HepG2 (cell line): ENCODE measurements at regions not wholly inside any gene's neighbourhood (a gene's known extent, or its start where the extent isn't known, plus 50 kb on each side); places are given as distances from the start of the nearest gene placed in this dataset.

Experiments
- ATAC-seq: fragments of 200-7000 bp; cut with Tn5 transposase; 3 replicates; pipeline ENCODE4 v1.9.1; 2020; ENCODE audit warnings: mild to moderate bottlenecking, moderate library complexity
- BruUV-seq: library from RNA; stranded (reverse); fragments of 400-500 nt; replicated peaks from 2 replicates; lab custom pipeline; 2021; lab: Mats Ljungman, UMichigan
- CTCF ChIA-PET: fragments of 300-600 bp; formaldehyde crosslinking; extraction: SDS; loops from one replicate; lab custom pipeline; 2021; ENCODE audit warnings: low total read pairs, inconsistent platforms, low intra/inter-chr PET ratio; lab: Yijun Ruan, JAX
- POLR2A ChIA-PET: fragments of 350-600 bp; sonication (Branson Sonifier 250); formaldehyde crosslinking; loops from one replicate; lab custom pipeline; 2020; ENCODE audit warnings: antibody characterized with exemption, inconsistent platforms; lab: Yijun Ruan, JAX
- DNase-seq: peaks from one replicate; pipeline ENCODE4 v3.0.0-alpha.2; 2015; ENCODE audit warnings: low spot score
- FAIRE-seq: peaks from 3 replicates; lab custom pipeline; 2011; peaks lifted over from hg19 to GRCh38; lab: Jason Lieb, UNC
- H2AFZ ChIP-seq: one replicate; pipeline ENCODE4 v1.6.1; 2011; ENCODE audit warnings: low read length, inconsistent platforms
- H3K27ac ChIP-seq: fragments of 300-600 bp; 3 replicates; pipeline ENCODE4 v1.8.0; 2011; ENCODE audit warnings: mixed run types, mild to moderate bottlenecking, mixed read lengths, low read length, inconsistent platforms; ENCODE audit not compliant: insufficient read depth; ENCODE audit errors: extremely low read length
- H3K27me3 ChIP-seq, 2 experiments: fragments of 200-600 bp in 1 of 2; 2 replicates in 1 of 2; 3 replicates in 1 of 2; pipeline versions ENCODE4 v1.6.0 to v1.8.0; 2011; ENCODE audit warnings: low read length in 2 of 2, mild to moderate bottlenecking in 2 of 2, moderate library complexity in 2 of 2, inconsistent platforms in 1 of 2; ENCODE audit not compliant: insufficient read depth in 2 of 2, control insufficient read depth in 1 of 2
- H3K36me3 ChIP-seq, 2 experiments: fragments of 200-600 bp in 1 of 2; replicated peaks in 1 of 2; 2 replicates in 1 of 2; 3 replicates in 1 of 2; pipeline versions ENCODE4 v1.5.1 to v1.8.0; 2011; ENCODE audit warnings: low read length in 2 of 2, inconsistent platforms in 1 of 2; ENCODE audit not compliant: insufficient read depth in 2 of 2, control insufficient read depth in 1 of 2
- H3K4me1 ChIP-seq: 2 replicates; pipeline ENCODE4 v1.5.1; 2012; ENCODE audit warnings: low read length, inconsistent platforms; ENCODE audit not compliant: insufficient read depth
- H3K4me2 ChIP-seq: 2 replicates; pipeline ENCODE4 v1.6.0; 2011; ENCODE audit warnings: low read depth, low read length, inconsistent platforms
- H3K4me3 ChIP-seq, 3 experiments: fragments of 200-600 bp in 1 of 3; sonication (generic), shearing (Covaris generic) in 1 of 3; replicated peaks in 1 of 3; 2 replicates each; pipeline ENCODE4 v1.5.1; 2011 to 2016; ENCODE audit warnings: low read length in 3 of 3, inconsistent platforms in 2 of 3, low read depth in 2 of 3, mild to moderate bottlenecking in 2 of 3, control low read depth in 1 of 3, mixed read lengths in 1 of 3; ENCODE audit not compliant: insufficient read depth in 1 of 3
- H3K79me2 ChIP-seq: one replicate; pipeline ENCODE4 v1.6.1; 2011; ENCODE audit warnings: low read length, inconsistent platforms; ENCODE audit not compliant: insufficient read depth
- H3K9ac ChIP-seq: 2 replicates; pipeline ENCODE4 v1.6.0; 2011; ENCODE audit warnings: mild to moderate bottlenecking, low read depth, low read length, inconsistent platforms; ENCODE audit not compliant: insufficient read depth
- H3K9me3 ChIP-seq: 2 replicates; pipeline ENCODE4 v1.5.1; 2012; ENCODE audit warnings: mild to moderate bottlenecking, low read length
- H4K20me1 ChIP-seq: 2 replicates; pipeline ENCODE4 v1.6.0; 2011; ENCODE audit warnings: inconsistent platforms, mild to moderate bottlenecking, low read length, moderate library complexity; ENCODE audit not compliant: insufficient read depth
- ATF7 ChIP-seq, 2 experiments: fragments of 450-650 bp in 1 of 2; sonication (generic) in 1 of 2; formaldehyde crosslinking in 1 of 2; IDR thresholded peaks; 2 replicates each; pipeline versions ENCODE4 v1.4.0 to v1.6.1; 2016 to 2020; ENCODE audit warnings: antibody characterized with exemption in 1 of 2, mild to moderate bottlenecking in 1 of 2, missing genetic modification reagents in 1 of 2
- CCDC6 ChIP-seq: sonication (generic); formaldehyde crosslinking; IDR thresholded peaks from 2 replicates; pipeline ENCODE4 v1.8.1; 2022; ENCODE audit warnings: mild to moderate bottlenecking, missing genetic modification reagents, moderate library complexity
- CREB1 ChIP-seq, 2 experiments: fragments of 450-650 bp in 1 of 2; IDR thresholded peaks; 2 replicates each; pipeline ENCODE4 v1.6.1; 2016 to 2017; ENCODE audit warnings: control low read depth in 1 of 2, mild to moderate bottlenecking in 1 of 2, missing compliant biosample characterization in 1 of 2, missing genetic modification characterization in 1 of 2
- KAT8 ChIP-seq: IDR thresholded peaks from 2 replicates; pipeline ENCODE4 v1.6.1; 2016; ENCODE audit warnings: missing genetic modification reagents, missing compliant biosample characterization
- ZBTB44 ChIP-seq: sonication (generic); formaldehyde crosslinking; IDR thresholded peaks from 2 replicates; pipeline ENCODE4 v1.4.0; 2020; ENCODE audit warnings: missing genetic modification reagents
- ZNF674 ChIP-seq: sonication (generic); formaldehyde crosslinking; IDR thresholded peaks from 2 replicates; pipeline ENCODE4 v1.5.0; 2020; ENCODE audit warnings: low read depth, mild to moderate bottlenecking, missing genetic modification reagents
- whole genome bisulfite sequencing: methylation state at CpG from one replicate; pipeline ENCODE4 v1.1.6; 2017; ENCODE audit warnings: low lambda C conversion rate; 5-methylcytosine and 5-hydroxymethylcytosine counted together
- in situ Hi-C: cut with HindIII; loops from 2 replicates; pipeline ENCODE4 v1.10.0; 2017; ENCODE audit warnings: low pct_unique_long_range_greater_than_20kb; ENCODE audit not compliant: extremely low pct_ligation_motif_present
- intact Hi-C: fragments of 100-400 bp; cut with micrococcal nuclease; formaldehyde crosslinking; loops from one replicate; pipeline ENCODE4 v1.10.0; 2022; ENCODE audit not compliant: unreplicated experiment

GRCh38 chr6:142013287-142013686 lies 119.4 kb upstream of the GJE1 start:
- H3K27ac ChIP-seq: no peak overlapping the region
- ChIA-PET POLR2A (no interaction called here), CTCF (no interaction called here)
- no peaks in the 10 kb centered on the region for H3K4me1 ChIP-seq
- no peak overlapping the region for H3K9ac ChIP-seq
- H3K4me2 ChIP-seq: no peak overlapping the region
- ATAC-seq: no peak
- H3K36me3 ChIP-seq: no peaks in the 10 kb centered on the region
- DNase-seq: no peak
- intact Hi-C loops: loop anchor here (10.0 kb wide), 1 partner anchor 1838 kb away; no protein-coding TSS in a partner anchor
- in situ Hi-C loops: no loop called here
- no peak overlapping the region for H3K4me3 ChIP-seq
- TF ChIP-seq ZNF674 (CRISPR knock-in tag) (no peak), KAT8 (CRISPR knock-in tag) (no peak), ZBTB44 (CRISPR knock-in tag) (no peak)
- TF ChIP-seq, all 625 proteins: peak for 0
- BruUV-seq: no TSS peak
- Histone ChIP-seq H2AFZ (no peak overlapping the region), H3K27me3 (peaks cover 2 to 11% of the 10 kb centered on the region in 2 experiments; a peak in 1 of 5 replicates), H3K9me3 (no peaks in the 10 kb centered on the region), H4K20me1 (no peaks in the 10 kb centered on the region), H3K79me2 (no peaks in the 10 kb centered on the region)
- FAIRE-seq: no peak

- no peak overlapping the region for H3K4me3 ChIP-seq
- BruUV-seq: no TSS peak
- FAIRE-seq (no peak), ATAC-seq (no peak), DNase-seq (no peak)
- no peak overlapping the region for H3K27ac ChIP-seq
- no peak overlapping the region for H2AFZ ChIP-seq
- no peaks in the 10 kb centered on the region for H3K4me1 ChIP-seq
- H3K27me3 ChIP-seq: peaks cover 2 to 11% of the 10 kb centered on the region in 2 experiments; a peak in 1 of 5 replicates
- H3K9ac ChIP-seq: no peak overlapping the region
- 0% methylated on average over 1 of the region's 1 CpG for WGBS
- peak; percentile 98 for TF ChIP-seq ATF7 (IDR thresholded peaks at IDR 0.05)
- no peak for TF ChIP-seq ATF7 (CRISPR knock-in tag; IDR thresholded peaks at IDR 0.05)
- no peak for TF ChIP-seq CCDC6 (CRISPR knock-in tag)
- peak; percentile 20; the same call in 1 of the 2 replicates for TF ChIP-seq CREB1 (IDR thresholded peaks at IDR 0.05)
- no peak for TF ChIP-seq CREB1 (CRISPR knock-in tag; IDR thresholded peaks at IDR 0.05)
- intact Hi-C loops: loop anchor here (10.0 kb wide), 1 partner anchor 1837 kb away; no protein-coding TSS in a partner anchor
- H3K4me2 ChIP-seq: no peak overlapping the region
- no peaks in the 10 kb centered on the region for H4K20me1 ChIP-seq
- POLR2A ChIA-PET: no interaction called here
- in situ Hi-C loops: no loop called here
- no peaks in the 10 kb centered on the region for H3K9me3 ChIP-seq
- no peaks in the 10 kb centered on the region for H3K79me2 ChIP-seq
- H3K36me3 ChIP-seq: no peaks in the 10 kb centered on the region
- CTCF ChIA-PET: no interaction called here
Observed at GRCh38 chr6:142011775-142012174, 121.0 kb upstream of the GJE1 start.
